Muscle layer of colon (tissue), 2 donors: ENCODE measurements at regions not wholly inside any gene's neighbourhood (a gene's known extent, or its start where the extent isn't known, plus 50 kb on each side); places are given as distances from the start of the nearest gene placed in this dataset.
"Not testable (repeated sequence)": the region's sequence is repeated elsewhere in the genome, so short reads cannot be mapped to it uniquely, and the experiment has no call there.

Experiments used
- H3K27ac ChIP-seq: one replicate; pipeline ENCODE4 v1.7.0; 2013; ENCODE audit warnings: low read depth, mild to moderate bottlenecking, low read length, moderate library complexity
- H3K27me3 ChIP-seq, 2 donors: one replicate each; pipeline ENCODE4 v1.7.0; 2013; ENCODE audit warnings: low read length in 2 of 2, mild to moderate bottlenecking in 2 of 2; ENCODE audit not compliant: insufficient read depth in 2 of 2, control insufficient read depth in 1 of 2
- H3K36me3 ChIP-seq: one replicate; pipeline ENCODE4 v1.7.0; 2013; ENCODE audit warnings: mild to moderate bottlenecking, low read length; ENCODE audit not compliant: insufficient read depth
- H3K4me1 ChIP-seq: one replicate; pipeline ENCODE4 v1.7.0; 2013; ENCODE audit warnings: mild to moderate bottlenecking, low read length; ENCODE audit not compliant: insufficient read depth
- H3K4me3 ChIP-seq, 2 donors: one replicate each; pipeline ENCODE4 v1.7.0; 2013; ENCODE audit warnings: low read length in 2 of 2, low read depth in 1 of 2, mild to moderate bottlenecking in 1 of 2, moderate library complexity in 1 of 2
- H3K9ac ChIP-seq: one replicate; pipeline ENCODE4 v1.7.0; 2013; ENCODE audit warnings: low read length
- H3K9me3 ChIP-seq: one replicate; pipeline ENCODE4 v1.7.0; 2013; ENCODE audit warnings: mild to moderate bottlenecking, low read length
- donor health status: abdominal sarcoma.
- donor health status: Adenocarcinoma of cecum.

- H3K27ac ChIP-seq: no peak overlapping the region
- no peak overlapping the region for H3K4me3 ChIP-seq
- H3K4me1 ChIP-seq: no peaks in the 10 kb centered on the region
- no peaks in the 10 kb centered on the region for H3K27me3 ChIP-seq
- H3K9me3 ChIP-seq: no peaks in the 10 kb centered on the region
- no peaks in the 10 kb centered on the region for H3K36me3 ChIP-seq
- no peak overlapping the region for H3K9ac ChIP-seq
Measured at GRCh38 chr10:62597226-62597625, 207.3 kb upstream of the ADO start.

GRCh38 chr10:62599161-62599560 lies 205.4 kb upstream of the ADO start:
- H3K36me3 ChIP-seq: no peaks in the 10 kb centered on the region
- no peak overlapping the region for H3K4me3 ChIP-seq

GRCh38 chr10:62606551-62606950 lies 198.0 kb upstream of the ADO start:
- not testable (repeated sequence) for H3K4me3 ChIP-seq, H3K4me1 ChIP-seq, H3K9me3 ChIP-seq, H3K36me3 ChIP-seq, H3K27me3 ChIP-seq, H3K27ac ChIP-seq, H3K9ac ChIP-seq

More at GRCh38 chr10:62599161-62599560, 205.4 kb upstream of the ADO start:
- Histone ChIP-seq H3K4me1 (no peaks in the 10 kb centered on the region), H3K9me3 (no peaks in the 10 kb centered on the region), H3K27me3 (no peaks in the 10 kb centered on the region), H3K27ac (no peak overlapping the region), H3K9ac (no peak overlapping the region)

GRCh38 chr10:62608189-62608875 lies 196.2 kb upstream of the ADO start:
- not testable (repeated sequence) for H3K9ac ChIP-seq, H3K36me3 ChIP-seq, H3K27ac ChIP-seq, H3K27me3 ChIP-seq, H3K4me3 ChIP-seq, H3K9me3 ChIP-seq, H3K4me1 ChIP-seq

- no peaks in the 10 kb centered on the region for H3K9me3 ChIP-seq
- no peaks in the 10 kb centered on the region for H3K4me1 ChIP-seq
- H3K4me3 ChIP-seq: no peak overlapping the region
- H3K36me3 ChIP-seq: no peaks in the 10 kb centered on the region
- no peak overlapping the region for H3K27ac ChIP-seq
- no peak overlapping the region for H3K9ac ChIP-seq
- H3K27me3 ChIP-seq: no peaks in the 10 kb centered on the region
Measured at GRCh38 chr10:62610649-62611229, 193.8 kb upstream of the ADO start.

GRCh38 chr10:62613424-62613823 lies 191.1 kb upstream of the ADO start:
- no peak overlapping the region for H3K27ac ChIP-seq
- H3K36me3 ChIP-seq: no peaks in the 10 kb centered on the region
- H3K9me3 ChIP-seq: no peaks in the 10 kb centered on the region
- H3K9ac ChIP-seq: no peak overlapping the region
- no peaks in the 10 kb centered on the region for H3K4me1 ChIP-seq
- no peak overlapping the region for H3K4me3 ChIP-seq
- no peaks in the 10 kb centered on the region for H3K27me3 ChIP-seq

- H3K36me3 ChIP-seq: no peaks in the 10 kb centered on the region
- no peak overlapping the region for H3K27ac ChIP-seq
Measured at GRCh38 chr10:62613859-62614258, 190.7 kb upstream of the ADO start.

GRCh38 chr10:62614389-62615157 lies 189.9 kb upstream of the ADO start:
- Histone ChIP-seq H3K36me3 (no peaks in the 10 kb centered on the region), H3K27me3 (no peaks in the 10 kb centered on the region), H3K4me1 (no peaks in the 10 kb centered on the region), H3K27ac (no peak overlapping the region), H3K9ac (no peak overlapping the region), H3K9me3 (no peaks in the 10 kb centered on the region), H3K4me3 (no peak overlapping the region)

More at GRCh38 chr10:62613859-62614258, 190.7 kb upstream of the ADO start:
- H3K4me1 ChIP-seq: no peaks in the 10 kb centered on the region
- no peaks in the 10 kb centered on the region for H3K27me3 ChIP-seq
- no peaks in the 10 kb centered on the region for H3K9me3 ChIP-seq
- H3K4me3 ChIP-seq: no peak overlapping the region
- H3K9ac ChIP-seq: no peak overlapping the region

- Histone ChIP-seq H3K9ac (no peak overlapping the region), H3K9me3 (no peaks in the 10 kb centered on the region), H3K36me3 (no peaks in the 10 kb centered on the region), H3K4me3 (no peak overlapping the region), H3K27ac (no peak overlapping the region), H3K4me1 (no peaks in the 10 kb centered on the region), H3K27me3 (no peaks in the 10 kb centered on the region)
Measured at GRCh38 chr10:62616885-62617590, 187.5 kb upstream of the ADO start.

- Histone ChIP-seq H3K4me1 (no peaks in the 10 kb centered on the region), H3K36me3 (no peaks in the 10 kb centered on the region), H3K9me3 (no peaks in the 10 kb centered on the region), H3K4me3 (no peak overlapping the region), H3K27me3 (no peaks in the 10 kb centered on the region), H3K9ac (no peak overlapping the region), H3K27ac (no peak overlapping the region)
Measured at GRCh38 chr10:62617652-62618051, 186.9 kb upstream of the ADO start.

GRCh38 chr10:62618054-62618453 lies 186.5 kb upstream of the ADO start:
- Histone ChIP-seq H3K36me3 (no peaks in the 10 kb centered on the region), H3K9me3 (no peaks in the 10 kb centered on the region), H3K4me3 (no peak overlapping the region), H3K27ac (no peak overlapping the region), H3K9ac (no peak overlapping the region), H3K4me1 (no peaks in the 10 kb centered on the region), H3K27me3 (no peaks in the 10 kb centered on the region)
